HG03442 (cell line): ENCODE measurements at regions not wholly inside any gene's neighbourhood (a gene's known extent, or its start where the extent isn't known, plus 50 kb on each side); places are given as distances from the start of the nearest gene placed in this dataset.
"Not testable (repeated sequence)": the region's sequence is repeated elsewhere in the genome, so short reads cannot be mapped to it uniquely, and the experiment has no call there.

ENCODE experiments used
- ATAC-seq: cut with Tn5 transposase; IDR thresholded peaks from one replicate; pipeline ENCODE4 v1.9.1; 2021; ENCODE audit warnings: mild to moderate bottlenecking, moderate library complexity; ENCODE audit not compliant: unreplicated experiment

GRCh38 chr4:22573198-22573597 lies 57.3 kb upstream of the ADGRA3 start:
- no peak for ATAC-seq

- no peak for ATAC-seq
Measured at GRCh38 chr4:22573641-22574040, 57.8 kb upstream of the ADGRA3 start.

- ATAC-seq: no peak
Measured at GRCh38 chr4:22574424-22574823, 58.6 kb upstream of the ADGRA3 start.

- no peak for ATAC-seq
Measured at GRCh38 chr4:22574880-22575279, 59.0 kb upstream of the ADGRA3 start.

DNA sequence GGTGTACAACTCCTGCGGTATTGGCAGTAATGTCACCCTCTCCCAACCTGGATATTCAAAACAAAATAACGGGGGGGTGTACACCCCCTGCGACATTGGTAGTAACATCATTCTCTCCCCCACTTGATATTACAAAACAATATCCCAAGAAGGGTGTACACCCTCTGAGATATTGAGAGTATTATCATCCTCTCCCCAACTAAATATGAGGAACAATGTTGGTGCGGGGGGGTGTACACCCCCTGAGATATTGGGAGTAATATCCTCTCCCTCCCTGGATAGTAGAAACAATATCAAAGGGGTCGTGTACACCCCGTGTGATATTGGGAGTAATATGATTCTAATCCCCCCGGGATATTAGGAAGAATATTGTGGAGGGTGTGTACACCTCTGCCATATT lies 71.4 kb upstream of the ADGRA3 start:
- ATAC-seq: no peak

GRCh38 chr4:22593933-22594332 lies 78.1 kb upstream of the ADGRA3 start:
- no peak for ATAC-seq

GRCh38 chr4:22595684-22596083 lies 79.8 kb upstream of the ADGRA3 start:
- ATAC-seq: peak; percentile 85

DNA sequence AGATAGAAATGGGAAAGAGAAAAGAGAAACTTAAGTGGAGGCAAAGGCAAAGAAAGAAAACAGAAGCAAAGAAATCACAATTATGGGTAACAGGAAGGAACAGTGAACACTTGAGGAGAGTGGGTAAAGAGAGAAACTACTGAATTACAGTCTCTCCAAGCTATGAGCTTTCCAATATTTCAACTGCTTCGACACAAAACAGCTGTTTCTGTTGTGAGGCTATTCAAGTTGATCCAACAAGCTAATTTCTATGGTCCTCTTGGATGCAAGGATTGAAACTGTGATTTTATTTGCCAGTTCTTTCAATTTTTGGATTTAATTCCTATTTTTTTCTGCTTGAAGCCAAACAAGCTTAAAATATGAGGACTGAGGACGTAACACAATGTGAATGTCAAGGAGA lies 80.5 kb upstream of the ADGRA3 start:
- ATAC-seq: no peak

DNA sequence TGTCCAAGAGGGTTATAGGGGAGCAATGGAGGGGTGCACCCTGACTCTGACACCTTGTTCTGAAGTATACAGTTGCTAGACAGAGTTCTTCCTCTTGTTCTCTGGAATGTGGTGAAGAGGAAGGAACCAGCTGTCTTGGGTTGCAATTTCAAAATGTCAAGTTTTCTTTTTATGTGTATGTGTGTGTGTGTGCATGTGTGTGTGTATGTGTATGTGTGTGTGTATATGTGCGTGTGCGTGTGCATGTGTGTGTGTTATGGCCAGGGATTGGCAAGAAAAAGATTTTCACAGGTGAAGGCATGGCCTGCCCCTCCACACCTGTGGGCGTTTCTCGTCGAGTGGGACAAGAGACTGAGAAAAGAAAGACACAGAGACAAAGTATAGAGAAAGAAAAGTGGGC lies 81.6 kb upstream of the ADGRA3 start:
- ATAC-seq: no peak

DNA sequence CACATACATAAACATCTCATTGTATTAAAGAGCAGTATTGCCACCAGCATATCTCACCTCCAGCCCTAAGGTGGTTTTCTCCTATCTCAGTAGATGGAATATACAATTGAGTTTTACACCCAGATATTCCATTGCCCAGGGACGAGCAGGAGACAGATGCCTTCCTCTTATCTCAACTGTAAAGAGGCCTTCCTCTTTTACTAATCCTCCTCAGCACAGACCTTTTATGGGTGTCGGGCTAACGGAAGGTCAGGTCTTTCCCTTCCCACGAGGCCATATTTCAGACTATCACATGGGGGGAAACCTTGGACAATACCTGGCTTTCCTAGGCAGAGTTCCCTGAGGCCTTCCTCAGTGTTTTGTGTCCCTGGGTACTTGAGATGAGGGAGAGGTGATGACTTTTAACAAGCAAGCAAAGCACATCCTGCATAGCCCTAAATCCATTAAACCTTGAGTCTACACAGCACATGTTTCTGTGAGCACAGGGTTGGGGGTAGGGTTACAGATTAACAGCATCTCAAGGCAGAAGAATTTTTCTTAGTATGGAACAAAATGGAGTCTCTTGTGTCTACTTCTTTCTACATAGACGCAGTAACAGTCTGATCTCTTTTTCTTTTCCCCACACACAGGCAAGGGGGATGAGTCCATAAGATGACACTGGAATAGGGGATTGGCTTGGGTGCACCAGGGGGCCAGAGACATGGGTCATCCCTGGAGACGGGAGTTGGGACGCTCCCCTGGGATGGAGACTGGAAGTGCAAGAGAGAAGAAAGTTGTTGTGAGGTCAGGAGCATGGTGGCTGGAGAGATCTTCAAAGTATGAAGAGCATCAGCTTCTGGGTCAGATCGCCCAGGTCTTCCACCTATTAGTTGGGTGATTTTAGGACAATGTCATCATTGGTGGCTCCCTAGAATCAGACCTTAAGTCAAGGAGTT lies 82.5 kb upstream of the ADGRA3 start:
- ATAC-seq: not testable (repeated sequence)

- ATAC-seq: not testable (repeated sequence)
Measured at GRCh38 chr4:22599228-22599928, 83.5 kb upstream of the ADGRA3 start.

DNA sequence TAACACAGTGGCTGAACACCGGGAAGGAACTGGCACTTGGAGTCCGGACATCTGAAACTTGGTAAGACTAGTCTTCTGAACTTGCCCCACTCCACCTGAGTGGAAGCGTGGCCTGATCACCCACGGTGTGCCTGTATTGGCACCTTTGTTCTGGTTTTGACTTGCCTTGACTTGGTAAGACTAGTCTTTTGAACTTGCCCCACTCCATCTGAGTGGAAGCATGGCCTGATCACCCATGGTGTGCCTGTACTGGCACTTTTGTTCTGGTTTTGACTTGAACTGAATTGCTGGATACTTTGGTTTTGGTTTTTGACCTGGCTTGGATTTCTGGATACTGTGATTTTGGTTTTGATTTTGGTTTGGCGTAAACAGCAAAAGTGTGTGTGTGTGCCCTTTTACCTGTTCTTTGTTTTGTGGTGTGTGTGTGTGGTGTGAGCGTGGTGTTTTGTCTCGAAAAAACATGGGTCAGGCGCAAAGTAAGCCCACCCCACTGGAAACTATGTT lies 84.1 kb upstream of the ADGRA3 start:
- not testable (repeated sequence) for ATAC-seq

DNA sequence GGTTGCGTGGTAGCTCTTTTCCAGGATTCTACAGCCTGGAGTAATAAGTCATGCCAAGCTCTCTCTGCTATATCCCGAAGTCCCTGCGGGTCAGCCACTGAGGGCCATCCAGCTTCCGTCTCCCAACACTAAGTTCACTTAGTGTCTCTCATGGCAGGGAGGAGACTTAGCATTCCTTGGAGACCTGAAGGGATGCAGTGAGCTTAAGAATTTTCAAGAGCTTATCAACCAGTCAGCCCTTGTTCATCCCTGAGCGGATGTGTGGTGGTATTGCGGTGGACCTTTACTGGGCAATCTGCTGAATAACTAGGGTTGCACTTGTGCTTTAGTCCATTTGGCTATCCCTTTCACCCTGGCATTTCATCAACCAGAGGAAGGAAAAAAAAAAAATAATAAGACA lies 85.8 kb upstream of the ADGRA3 start:
- not testable (repeated sequence) for ATAC-seq

GRCh38 chr4:22607382-22607781 lies 85.4 kb upstream of the GBA3 start:
- ATAC-seq: peak; percentile 87

- ATAC-seq: not testable (repeated sequence)
Measured at GRCh38 chr4:22609951-22610525, 82.7 kb upstream of the GBA3 start.

DNA sequence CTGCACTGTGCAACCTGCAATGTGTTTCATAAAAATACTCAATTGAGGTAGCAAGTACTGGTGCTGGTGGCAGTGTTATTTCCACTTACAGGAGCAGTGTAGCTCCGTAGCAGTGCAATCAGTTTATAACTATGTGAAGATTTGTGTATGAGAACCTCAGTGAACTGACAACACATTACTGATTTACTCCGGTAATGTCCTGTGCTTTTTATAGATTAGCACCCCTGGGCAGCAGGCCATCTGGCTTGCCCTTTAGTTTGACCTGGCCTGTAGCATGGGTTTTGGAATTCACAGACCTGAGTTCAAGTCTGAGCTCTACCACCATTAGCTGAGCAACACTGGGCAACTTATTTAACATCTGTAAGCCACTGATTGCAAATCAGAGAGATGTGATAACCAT lies 78.6 kb upstream of the GBA3 start:
- ATAC-seq: no peak

GRCh38 chr4:22616516-22616915 lies 76.2 kb upstream of the GBA3 start:
- ATAC-seq: no peak

GRCh38 chr4:22620144-22620543 lies 72.6 kb upstream of the GBA3 start:
- ATAC-seq: not testable (repeated sequence)

GRCh38 chr4:22621970-22622369 lies 70.8 kb upstream of the GBA3 start:
- ATAC-seq: not testable (repeated sequence)

GRCh38 chr4:22624002-22624401 lies 68.7 kb upstream of the GBA3 start:
- ATAC-seq: not testable (repeated sequence)

DNA sequence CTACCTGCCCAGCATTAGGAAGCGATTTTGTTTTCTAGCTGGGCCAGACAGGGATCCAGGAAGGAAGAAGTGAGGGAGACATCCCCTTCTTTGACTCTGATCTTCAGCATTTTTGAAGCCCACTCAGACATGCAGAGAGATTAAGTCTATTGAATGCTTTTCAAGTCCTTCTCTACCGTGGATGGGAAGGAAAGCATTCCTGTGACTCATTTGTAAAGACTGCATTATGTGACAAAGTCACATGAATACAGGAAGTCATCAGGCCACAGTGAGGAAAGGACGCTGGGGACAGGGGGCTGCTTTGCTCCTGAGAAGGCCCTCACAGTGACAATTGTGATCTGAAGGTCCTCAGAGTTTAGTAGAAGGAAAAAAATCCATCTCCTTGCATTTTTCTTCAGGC lies 67.4 kb upstream of the GBA3 start:
- no peak for ATAC-seq
